GM21381 (cell line): ENCODE measurements at regions not wholly inside any gene's neighbourhood (a gene's known extent, or its start where the extent isn't known, plus 50 kb on each side); places are given as distances from the start of the nearest gene placed in this dataset.
"Not testable (repeated sequence)": the region's sequence is repeated elsewhere in the genome, so short reads cannot be mapped to it uniquely, and the experiment has no call there.

ENCODE experiments used
- ATAC-seq: cut with Tn5 transposase; IDR thresholded peaks from one replicate; pipeline ENCODE4 v1.9.1; 2021; ENCODE audit warnings: mild to moderate bottlenecking, moderate library complexity; ENCODE audit not compliant: unreplicated experiment

- ATAC-seq: no peak
Measured at GRCh38 chr4:174071595-174071994, 211.9 kb downstream of the FBXO8 start.

DNA sequence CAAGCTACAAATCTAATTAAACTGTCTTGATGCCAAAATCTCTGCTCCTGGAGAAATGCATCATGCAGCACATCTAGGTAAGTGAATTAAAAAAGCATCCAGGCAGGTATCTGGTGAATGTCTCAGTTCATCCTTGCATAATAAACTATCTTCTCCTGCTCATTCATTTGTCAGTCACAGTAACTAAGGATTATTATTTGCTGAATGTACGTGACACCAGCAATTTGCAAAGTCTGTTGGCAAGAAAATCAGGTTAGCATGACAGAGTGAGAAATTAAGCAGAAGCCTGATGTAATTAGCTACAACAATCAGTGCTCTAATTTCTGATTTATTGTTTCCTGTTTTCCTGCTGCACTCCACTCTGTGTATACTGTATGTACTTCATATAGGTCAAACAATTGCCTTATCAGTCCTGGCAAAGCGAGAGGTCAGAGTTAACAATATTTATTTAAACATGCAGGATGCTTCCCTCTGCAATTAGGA is 213.6 kb downstream of the FBXO8 start:
- ATAC-seq: no peak

DNA sequence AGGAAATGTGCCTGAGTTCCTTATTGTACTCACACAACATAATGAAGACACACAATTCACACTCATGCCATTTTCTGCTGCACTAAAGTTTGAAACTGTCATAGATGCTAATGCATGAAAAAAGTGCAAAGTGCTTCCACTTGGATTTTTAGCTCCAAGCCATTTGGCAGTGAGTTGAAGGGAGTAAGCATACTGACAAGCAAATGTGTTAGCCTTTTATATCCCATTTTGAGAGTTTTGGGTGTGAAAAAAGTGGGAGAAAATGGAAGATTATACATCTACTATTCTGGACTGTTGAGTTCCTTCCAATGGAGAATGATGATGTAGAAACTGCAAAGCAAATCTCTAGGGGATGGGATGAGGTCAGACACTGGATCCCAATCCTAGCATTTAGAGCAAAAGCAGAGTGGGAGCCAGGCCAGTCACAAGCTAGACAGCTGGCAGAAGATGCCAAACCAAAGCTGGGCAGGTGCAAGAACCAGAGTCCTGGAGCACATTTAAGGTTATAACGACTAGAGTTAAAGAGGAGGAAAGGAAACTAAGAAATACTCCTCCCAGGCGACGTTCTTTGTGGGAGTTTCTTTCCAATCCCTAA is 216.8 kb downstream of the FBXO8 start:
- no peak for ATAC-seq

- no peak for ATAC-seq
Measured at GRCh38 chr4:174062831-174063230, 220.6 kb downstream of the FBXO8 start.

- no peak for ATAC-seq
Measured at GRCh38 chr4:174061026-174061425, 222.4 kb downstream of the FBXO8 start.

- no peak for ATAC-seq
Measured at GRCh38 chr4:174058846-174059245, 224.6 kb downstream of the FBXO8 start.

DNA sequence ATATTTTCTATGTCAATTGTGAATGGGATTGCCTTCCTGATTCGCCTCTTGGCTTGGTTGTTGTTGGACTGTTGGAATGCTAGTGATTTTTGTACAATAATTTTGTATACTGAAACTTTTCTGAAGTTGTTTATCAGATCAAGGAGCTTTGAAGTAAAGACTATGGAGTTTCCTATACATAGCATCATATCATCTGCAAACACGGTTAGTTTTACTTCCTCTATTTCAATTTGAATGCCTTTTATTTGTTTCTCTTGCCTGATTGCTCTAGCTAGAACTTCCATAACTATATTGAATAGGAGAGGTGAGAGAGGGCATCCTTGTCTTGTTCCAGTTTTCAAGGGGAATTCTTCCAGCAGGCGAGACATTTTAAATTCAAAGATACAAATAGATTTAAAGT is 226.5 kb downstream of the FBXO8 start:
- no peak for ATAC-seq

DNA sequence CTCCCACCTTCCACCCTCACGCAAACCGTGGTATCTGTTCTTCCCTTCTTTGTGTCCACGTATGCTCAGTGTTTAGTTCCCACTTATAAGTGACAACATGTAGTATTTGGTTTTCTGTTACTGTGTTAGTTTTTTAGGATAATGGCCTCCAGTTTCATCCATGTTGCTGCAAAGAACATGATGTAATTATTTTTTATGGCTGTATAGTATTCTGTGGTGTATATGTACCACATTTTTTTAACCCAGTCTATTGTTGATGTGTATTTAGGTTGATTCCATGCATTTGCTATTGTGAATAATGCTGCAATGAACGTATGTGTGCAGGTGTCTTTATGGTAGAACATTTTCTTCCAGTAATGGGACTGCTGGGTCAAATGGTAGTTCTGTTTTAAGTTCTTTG is 228.1 kb downstream of the FBXO8 start:
- ATAC-seq: no peak

GRCh38 chr4:174053895-174054294 is 229.6 kb downstream of the FBXO8 start:
- no peak for ATAC-seq

GRCh38 chr4:174047363-174047762 is 236.1 kb downstream of the FBXO8 start:
- no peak for ATAC-seq

DNA sequence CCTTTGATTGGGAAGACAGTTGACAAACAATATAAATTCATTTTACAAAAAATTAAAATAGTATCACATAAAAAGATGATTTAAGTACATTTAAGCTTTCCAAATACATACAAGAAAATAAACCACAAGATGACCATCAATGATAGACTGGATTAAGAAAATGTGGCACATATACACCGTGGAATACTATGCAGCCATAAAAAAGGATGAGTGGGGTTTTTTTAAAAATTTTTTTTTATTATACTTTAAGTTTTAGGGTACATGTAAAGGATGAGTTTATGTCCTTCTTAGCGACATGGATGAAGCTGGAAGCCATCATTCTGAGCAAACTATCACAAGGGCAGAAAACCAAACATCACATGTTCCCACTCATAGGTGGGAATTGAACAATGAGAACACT is 237.6 kb downstream of the FBXO8 start:
- ATAC-seq: not testable (repeated sequence)

DNA sequence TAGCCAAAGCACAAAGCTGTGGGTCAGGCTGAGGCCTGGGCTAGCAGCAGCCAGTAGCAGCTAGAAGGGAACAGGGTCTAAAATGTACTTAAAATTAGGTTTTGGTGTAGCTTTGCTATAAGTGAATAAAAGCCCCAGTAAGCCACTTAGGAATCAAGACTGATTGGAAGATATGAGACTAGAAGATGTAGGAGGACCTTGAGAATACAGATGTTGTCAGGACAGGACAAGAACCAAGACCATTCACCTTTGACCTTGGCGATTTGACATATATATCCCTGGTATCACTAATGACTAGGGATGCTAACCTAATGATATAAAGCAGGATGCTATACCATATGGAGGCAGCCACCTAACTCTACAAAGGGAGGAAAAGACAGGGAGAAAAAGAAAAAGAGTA is 238.1 kb downstream of the FBXO8 start:
- ATAC-seq: no peak

DNA sequence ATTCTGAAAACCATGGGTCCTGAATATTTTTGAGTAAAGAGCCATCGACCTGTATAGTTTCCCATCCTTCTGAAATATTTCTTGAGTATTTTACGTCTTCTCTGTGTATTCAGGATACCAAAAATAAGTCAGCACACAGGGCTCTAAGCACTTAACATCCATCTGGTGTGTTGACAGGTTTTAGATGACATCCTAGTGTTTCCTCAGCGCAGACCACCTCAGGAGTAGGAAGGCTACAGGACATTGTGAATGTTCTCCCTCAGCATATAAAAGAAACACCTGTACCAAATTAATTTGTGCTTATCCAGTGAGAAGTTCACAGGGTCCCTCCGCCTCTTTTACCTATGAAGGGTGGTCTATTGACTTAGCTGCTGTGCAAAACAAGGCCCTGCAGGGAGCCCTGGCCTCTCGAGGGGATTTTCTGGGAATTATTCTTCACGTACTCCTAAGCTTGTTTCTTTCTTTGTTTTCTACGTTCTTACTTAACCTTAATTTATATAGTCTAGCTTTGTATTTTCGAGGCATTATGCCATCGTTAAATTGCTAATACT is 241.8 kb downstream of the FBXO8 start:
- no peak for ATAC-seq

DNA sequence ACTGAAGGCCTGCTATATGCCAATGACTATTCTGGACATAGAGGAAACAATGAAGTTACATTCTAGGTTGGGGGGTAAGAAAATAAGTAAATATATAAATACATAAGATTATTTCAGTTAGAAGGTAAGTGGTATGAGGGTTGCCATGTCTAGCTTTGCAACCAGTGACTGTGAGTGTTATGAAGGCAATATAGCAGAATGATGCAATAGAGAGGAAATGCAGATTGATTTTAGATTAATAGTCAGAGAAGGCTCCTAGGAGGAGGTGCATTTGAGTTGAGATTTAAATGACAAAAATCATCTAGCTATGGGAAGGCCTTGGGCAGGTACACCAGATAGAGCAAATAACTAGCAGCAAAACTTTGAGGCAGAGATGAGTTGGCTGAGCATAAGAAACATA is 243.2 kb downstream of the FBXO8 start:
- ATAC-seq: no peak

- ATAC-seq: no peak
Measured at GRCh38 chr4:174038481-174038880, 245.0 kb downstream of the FBXO8 start.

DNA sequence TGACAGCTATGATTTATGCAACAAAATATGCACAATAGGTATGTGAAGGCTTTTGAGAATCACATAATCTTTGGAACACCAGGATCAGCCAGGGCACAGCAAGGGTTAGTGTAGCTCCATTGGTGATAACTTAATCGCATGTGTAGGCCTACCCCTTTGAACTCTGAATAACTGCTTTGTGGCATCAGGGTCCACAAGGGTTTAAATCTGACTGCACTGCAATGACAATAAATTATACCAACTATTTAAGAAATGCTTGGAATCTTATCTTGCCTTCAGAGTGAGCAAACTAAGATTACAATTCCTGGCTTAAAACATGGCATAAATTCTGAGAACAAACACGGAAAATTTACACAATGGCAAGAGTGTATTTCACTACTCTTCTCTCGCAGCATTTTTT is 245.8 kb downstream of the FBXO8 start:
- ATAC-seq: no peak

- ATAC-seq: no peak
Measured at GRCh38 chr4:174037049-174037448, 246.4 kb downstream of the FBXO8 start.

DNA sequence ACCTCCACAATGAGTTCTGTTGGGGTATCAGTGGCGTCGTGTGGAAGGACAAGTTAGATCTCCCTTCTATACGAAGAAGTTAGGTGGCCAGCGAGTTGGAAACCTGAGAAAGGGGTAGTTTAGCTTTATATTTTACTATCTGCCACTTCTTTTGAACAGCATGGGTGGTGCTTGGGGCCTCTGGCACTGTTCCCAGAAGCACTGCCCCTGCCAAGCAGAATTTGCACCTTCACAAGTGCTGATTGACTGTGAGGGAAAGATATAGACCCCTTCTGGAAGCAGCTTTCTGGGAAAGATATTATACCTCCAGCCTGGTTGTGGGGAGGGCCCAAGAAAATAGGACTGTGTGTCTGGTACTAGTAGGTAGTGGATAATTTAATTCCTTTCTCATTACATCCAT is 246.9 kb downstream of the FBXO8 start:
- no peak for ATAC-seq

GRCh38 chr4:174036111-174036510 is 247.4 kb downstream of the FBXO8 start:
- no peak for ATAC-seq

DNA sequence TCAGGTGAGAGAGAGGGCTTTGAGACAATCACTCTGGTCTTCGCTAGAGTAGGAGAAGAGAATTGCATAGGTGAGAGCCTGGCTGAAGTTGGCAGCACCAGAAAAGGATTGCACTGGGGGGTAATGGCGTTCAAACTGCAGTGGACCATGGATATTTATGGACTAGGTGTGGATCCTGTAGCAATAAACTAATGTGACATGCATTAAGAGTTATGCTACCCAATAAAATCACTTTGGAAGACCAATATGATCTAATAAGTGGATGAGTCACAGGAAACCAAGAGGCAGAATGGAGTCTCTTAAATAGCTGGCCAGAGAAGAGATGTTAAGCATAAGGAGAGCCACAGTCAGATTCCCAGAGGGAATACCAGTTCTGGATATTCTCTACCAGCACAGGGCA is 259.8 kb downstream of the FBXO8 start:
- ATAC-seq: no peak

- no peak for ATAC-seq
Measured at GRCh38 chr4:174018236-174018635, 265.2 kb downstream of the FBXO8 start.

GRCh38 chr4:174016251-174016650 is 267.2 kb downstream of the FBXO8 start:
- ATAC-seq: no peak

DNA sequence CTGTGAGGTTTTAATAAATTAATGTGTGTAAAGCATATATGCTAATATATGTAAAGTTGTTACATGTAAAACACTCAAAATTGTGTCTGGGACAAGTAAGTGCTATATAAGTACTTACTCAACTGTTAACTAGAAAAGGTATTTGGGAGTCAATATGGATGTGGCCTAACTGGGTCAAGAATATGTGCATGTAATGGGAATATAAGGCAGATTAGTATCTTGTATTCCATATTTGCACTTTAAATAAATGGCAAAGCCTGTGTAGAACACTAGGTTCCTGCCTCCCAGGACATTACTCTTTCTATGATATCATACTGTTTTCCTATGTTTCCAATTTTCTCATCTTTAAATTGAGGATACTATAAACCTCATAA is 270.6 kb downstream of the FBXO8 start:
- ATAC-seq: no peak
